GM21367 (cell line): ENCODE measurements at regions not wholly inside any gene's neighbourhood (a gene's known extent, or its start where the extent isn't known, plus 50 kb on each side); places are given as distances from the start of the nearest gene placed in this dataset.
A peak's percentile ranks its signal among the peaks of the same experiment; 100 is the strongest.
"Not testable (repeated sequence)": the region's sequence is repeated elsewhere in the genome, so short reads cannot be mapped to it uniquely, and the experiment has no call there.

Source experiments
- ATAC-seq: cut with Tn5 transposase; IDR thresholded peaks from one replicate; pipeline ENCODE4 v1.9.1; 2021; ENCODE audit not compliant: unreplicated experiment

- no peak for ATAC-seq
Measured at GRCh38 chr12:62028536-62028935, 231.7 kb upstream of the USP15 start.

GRCh38 chr12:62032870-62033269 lies 227.3 kb upstream of the USP15 start:
- ATAC-seq = no peak

- no peak for ATAC-seq
Measured at GRCh38 chr12:62044450-62045135, 215.6 kb upstream of the USP15 start.

GRCh38 chr12:62045211-62045610 lies 215.0 kb upstream of the USP15 start:
- no peak for ATAC-seq

GRCh38 chr12:62050785-62051184 lies 209.4 kb upstream of the USP15 start:
- no peak for ATAC-seq

- no peak for ATAC-seq
Measured at GRCh38 chr12:62069976-62070375, 190.2 kb upstream of the USP15 start.

GRCh38 chr12:62073236-62073635 lies 187.0 kb upstream of the USP15 start:
- ATAC-seq = not testable (repeated sequence)

GRCh38 chr12:62075870-62076269 lies 184.3 kb upstream of the USP15 start:
- no peak for ATAC-seq

- no peak for ATAC-seq
Measured at GRCh38 chr12:62078020-62078419, 182.2 kb upstream of the USP15 start.

GRCh38 chr12:62082448-62082847 lies 177.8 kb upstream of the USP15 start:
- no peak for ATAC-seq

GRCh38 chr12:62098132-62098531 lies 162.1 kb upstream of the USP15 start:
- ATAC-seq = no peak

GRCh38 chr12:62103748-62104147 lies 156.5 kb upstream of the USP15 start:
- no peak for ATAC-seq

GRCh38 chr12:62106547-62107185 lies 153.5 kb upstream of the USP15 start:
- ATAC-seq = no peak

GRCh38 chr12:62113366-62114011 lies 146.7 kb upstream of the USP15 start:
- no peak for ATAC-seq

GRCh38 chr12:62116986-62117385 lies 143.2 kb upstream of the USP15 start:
- no peak for ATAC-seq

GRCh38 chr12:62123721-62124203 lies 136.4 kb upstream of the USP15 start:
- ATAC-seq = peak; percentile 90

GRCh38 chr12:62127516-62127915 lies 132.7 kb upstream of the USP15 start:
- no peak for ATAC-seq

GRCh38 chr12:62128175-62128975 lies 131.8 kb upstream of the USP15 start:
- ATAC-seq = no peak

- ATAC-seq = no peak
Measured at GRCh38 chr12:62129291-62129690, 130.9 kb upstream of the USP15 start.

GRCh38 chr12:62130402-62130801 lies 129.8 kb upstream of the USP15 start:
- no peak for ATAC-seq

- ATAC-seq = no peak
Measured at GRCh38 chr12:62130834-62131552, 129.2 kb upstream of the USP15 start.
